ENCODE measurements at regions not wholly inside any gene's neighbourhood (a gene's known extent, or its start where the extent isn't known, plus 50 kb on each side); places are given as distances from the start of the nearest gene placed in this dataset.
"Not testable (repeated sequence)": the region's sequence is repeated elsewhere in the genome, so short reads cannot be mapped to it uniquely, and the experiment has no call there.

- H3K4me3 ChIP-seq (ENCODE audit: low read depth, low read length): no peak overlapping the region
- no peak for DNase-seq (ENCODE audit: low read depth)
- no peak for TF ChIP-seq CTCF (IDR thresholded peaks at IDR 0.05; ENCODE audit: insufficient read depth, low read length)
Observed at GRCh38 chr1:104648269-104648691, 898.6 kb downstream of the AMY1C start.

DNA sequence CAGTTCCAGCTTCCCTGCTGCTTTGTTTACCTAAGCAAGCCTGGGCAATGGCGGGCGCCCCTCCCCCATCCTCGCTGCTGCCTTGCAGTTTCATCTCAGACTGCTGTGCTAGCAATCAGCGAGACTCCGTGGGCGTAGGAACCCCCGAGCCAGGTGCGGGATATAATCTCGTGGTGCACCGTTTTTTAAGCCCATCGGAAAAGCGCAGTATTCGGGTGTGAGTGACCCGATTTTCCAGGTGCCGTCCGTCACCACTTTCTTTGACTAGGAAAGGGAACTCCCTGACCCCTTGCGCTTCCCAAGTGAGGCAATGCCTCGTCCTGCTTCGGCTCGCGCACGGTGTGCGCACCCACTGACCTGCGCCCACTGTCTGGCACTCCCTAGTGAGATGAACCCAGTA lies 914.7 kb downstream of the AMY1C start:
- DNase-seq (ENCODE audit: low read depth); H3K4me3 ChIP-seq (ENCODE audit: low read depth, low read length): not testable (repeated sequence)

GRCh38 chr1:104665300-104665699 lies 915.6 kb downstream of the AMY1C start:
- no peak for TF ChIP-seq CTCF (IDR thresholded peaks at IDR 0.05; ENCODE audit: insufficient read depth, low read length)
- DNase-seq (ENCODE audit: low read depth): no peak
- no peak overlapping the region for H3K4me3 ChIP-seq (ENCODE audit: low read depth, low read length)

GRCh38 chr1:104671684-104672353 lies 922.1 kb downstream of the AMY1C start:
- no peak for TF ChIP-seq CTCF (IDR thresholded peaks at IDR 0.05; ENCODE audit: insufficient read depth, low read length)
- no peak for DNase-seq (ENCODE audit: low read depth)

GRCh38 chr1:104699433-104699832 lies 949.7 kb downstream of the AMY1C start:
- no peak for DNase-seq (ENCODE audit: low read depth)
- no peak for TF ChIP-seq CTCF (IDR thresholded peaks at IDR 0.05; ENCODE audit: insufficient read depth, low read length)
- no peak overlapping the region for H3K4me3 ChIP-seq (ENCODE audit: low read depth, low read length)

More at GRCh38 chr1:104671684-104672353, 922.1 kb downstream of the AMY1C start:
- no peak overlapping the region for H3K4me3 ChIP-seq (ENCODE audit: low read depth, low read length)

GRCh38 chr1:104702731-104703130 lies 953.0 kb downstream of the AMY1C start:
- TF ChIP-seq CTCF (IDR thresholded peaks at IDR 0.05; ENCODE audit: insufficient read depth, low read length): no peak
- DNase-seq (ENCODE audit: low read depth): no peak
- no peak overlapping the region for H3K4me3 ChIP-seq (ENCODE audit: low read depth, low read length)

- DNase-seq (ENCODE audit: low read depth): peak; percentile 1
- TF ChIP-seq CTCF (IDR thresholded peaks at IDR 0.05; ENCODE audit: insufficient read depth, low read length): no peak
- H3K4me3 ChIP-seq (ENCODE audit: low read depth, low read length): peak overlapping the region; percentile 20
Observed at GRCh38 chr1:104706631-104707147, 957.0 kb downstream of the AMY1C start.

All from fibroblast of the aortic adventitia (primary cell).